Neutrophil (primary cell): ENCODE measurements at regions not wholly inside any gene's neighbourhood (a gene's known extent, or its start where the extent isn't known, plus 50 kb on each side); places are given as distances from the start of the nearest gene placed in this dataset.
"Not testable (repeated sequence)": the region's sequence is repeated elsewhere in the genome, so short reads cannot be mapped to it uniquely, and the experiment has no call there.

Experiments
- H3K27ac ChIP-seq: fragments of 200-600 bp; sonication (generic); 2 replicates; pipeline ENCODE4 v1.5.1; 2016; ENCODE audit warnings: mild to moderate bottlenecking, moderate library complexity
- H3K27me3 ChIP-seq: fragments of 200-600 bp; sonication (generic); 2 replicates; pipeline ENCODE4 v1.6.0; 2016; ENCODE audit warnings: mild to moderate bottlenecking
- H3K36me3 ChIP-seq: fragments of 200-600 bp; sonication (generic); 2 replicates; pipeline ENCODE4 v1.5.1; 2017
- H3K4me1 ChIP-seq, 2 experiments: fragments of 200-600 bp in 1 of 2; sonication (generic) in 1 of 2; 1 replicate in 1 of 2; 2 replicates in 1 of 2; pipeline versions ENCODE4 v1.5.1 to v1.6.1; 2013 to 2016; ENCODE audit warnings: low read depth in 1 of 2, low read length in 1 of 2, mild to moderate bottlenecking in 1 of 2, moderate library complexity in 1 of 2; ENCODE audit not compliant: control insufficient read depth in 1 of 2, insufficient read depth in 1 of 2
- H3K4me3 ChIP-seq, 2 experiments: fragments of 200-600 bp in 1 of 2; sonication (generic) in 1 of 2; 1 replicate in 1 of 2; 2 replicates in 1 of 2; pipeline ENCODE4 v1.5.1; 2013 to 2016; ENCODE audit warnings: low read depth in 1 of 2, low read length in 1 of 2, mild to moderate bottlenecking in 1 of 2, moderate library complexity in 1 of 2
- H3K9me3 ChIP-seq: fragments of 200-600 bp; sonication (generic); 2 replicates; pipeline ENCODE4 v1.5.1; 2016
- TF ChIP-seq, protein P1 (sequence below): fragments of 200-600 bp; sonication (generic); IDR thresholded peaks from 2 replicates; pipeline ENCODE4 v1.5.1; 2016; ENCODE audit warnings: antibody characterized with exemption

GRCh38 chr6:106729841-106730240 is 100.5 kb downstream of the QRSL1 start:
- TF ChIP-seq, protein P1, sequence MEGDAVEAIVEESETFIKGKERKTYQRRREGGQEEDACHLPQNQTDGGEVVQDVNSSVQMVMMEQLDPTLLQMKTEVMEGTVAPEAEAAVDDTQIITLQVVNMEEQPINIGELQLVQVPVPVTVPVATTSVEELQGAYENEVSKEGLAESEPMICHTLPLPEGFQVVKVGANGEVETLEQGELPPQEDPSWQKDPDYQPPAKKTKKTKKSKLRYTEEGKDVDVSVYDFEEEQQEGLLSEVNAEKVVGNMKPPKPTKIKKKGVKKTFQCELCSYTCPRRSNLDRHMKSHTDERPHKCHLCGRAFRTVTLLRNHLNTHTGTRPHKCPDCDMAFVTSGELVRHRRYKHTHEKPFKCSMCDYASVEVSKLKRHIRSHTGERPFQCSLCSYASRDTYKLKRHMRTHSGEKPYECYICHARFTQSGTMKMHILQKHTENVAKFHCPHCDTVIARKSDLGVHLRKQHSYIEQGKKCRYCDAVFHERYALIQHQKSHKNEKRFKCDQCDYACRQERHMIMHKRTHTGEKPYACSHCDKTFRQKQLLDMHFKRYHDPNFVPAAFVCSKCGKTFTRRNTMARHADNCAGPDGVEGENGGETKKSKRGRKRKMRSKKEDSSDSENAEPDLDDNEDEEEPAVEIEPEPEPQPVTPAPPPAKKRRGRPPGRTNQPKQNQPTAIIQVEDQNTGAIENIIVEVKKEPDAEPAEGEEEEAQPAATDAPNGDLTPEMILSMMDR, result no peak
- Histone ChIP-seq H3K4me3 (no peak overlapping the region), H3K4me1 (no peaks in the 10 kb centered on the region), H3K36me3 (no peaks in the 10 kb centered on the region), H3K27ac (no peak overlapping the region), H3K9me3 (no peaks in the 10 kb centered on the region), H3K27me3 (peaks cover 8% of the 10 kb centered on the region)

DNA sequence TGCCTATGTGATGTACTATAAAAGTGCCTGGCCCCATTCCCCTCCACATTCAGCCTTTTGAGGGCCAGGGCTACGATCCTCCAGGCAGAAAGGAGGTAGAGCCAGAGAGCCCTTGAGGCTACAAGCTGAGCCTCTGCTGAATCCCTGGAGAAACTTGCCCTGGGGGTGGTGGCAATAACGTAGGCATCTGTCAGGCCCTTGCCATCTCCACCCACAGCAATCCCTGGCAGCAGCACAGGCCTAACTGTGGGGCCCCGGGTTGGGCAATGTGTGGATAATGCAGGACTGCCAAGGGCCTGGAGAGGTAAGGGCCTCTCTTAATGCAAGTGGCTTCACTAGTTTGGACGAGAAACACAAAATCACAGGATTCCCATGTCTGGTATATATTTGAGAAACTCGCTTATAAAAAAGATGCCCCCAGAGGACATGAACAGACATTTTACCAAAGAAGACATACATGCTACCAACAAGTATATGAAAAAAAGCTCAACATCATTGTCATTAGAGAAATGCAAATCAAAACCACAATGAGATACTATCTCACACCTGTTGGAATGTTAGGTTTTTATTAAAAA is 99.0 kb downstream of the QRSL1 start:
- Histone ChIP-seq H3K4me3 (no peak overlapping the region), H3K36me3 (no peaks in the 10 kb centered on the region), H3K27me3 (peaks cover under 1% of the 10 kb centered on the region), H3K27ac (no peak overlapping the region), H3K4me1 (no peaks in the 10 kb centered on the region), H3K9me3 (no peaks in the 10 kb centered on the region)
- TF ChIP-seq, protein P1, result no peak

DNA sequence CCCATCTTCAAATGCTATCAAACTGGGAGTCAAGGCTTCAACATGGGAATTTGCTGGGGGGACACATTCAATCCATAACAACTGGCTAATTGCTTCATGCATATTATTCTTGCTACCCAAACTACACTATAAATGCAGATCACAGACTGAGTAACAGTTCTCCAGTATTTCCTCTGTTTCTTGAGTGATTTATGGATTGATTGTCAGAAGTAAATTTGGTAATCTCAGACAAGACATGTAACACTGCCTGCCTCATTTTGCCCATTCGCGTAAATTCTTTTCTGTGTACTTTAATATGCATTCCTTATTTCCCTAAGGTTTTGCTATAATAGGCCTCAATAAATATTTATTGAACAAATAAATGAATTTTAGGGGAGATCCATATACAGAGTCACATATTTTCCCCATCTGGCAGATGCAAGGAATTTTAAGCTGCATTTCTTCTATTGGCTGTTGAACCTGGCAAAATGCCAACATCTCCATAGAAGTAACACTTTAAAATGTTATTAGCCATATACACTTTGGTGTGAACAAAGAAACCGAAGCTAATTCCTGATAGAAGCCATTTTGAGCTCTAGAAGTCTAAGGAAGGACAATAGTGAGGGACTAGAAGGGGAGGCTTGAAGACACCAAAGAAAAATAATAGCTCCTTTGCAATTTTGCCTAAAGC is 98.2 kb downstream of the QRSL1 start:
- no peaks in the 10 kb centered on the region for H3K4me1 ChIP-seq
- H3K27me3 ChIP-seq, result no peaks in the 10 kb centered on the region
- no peaks in the 10 kb centered on the region for H3K9me3 ChIP-seq
- no peaks in the 10 kb centered on the region for H3K36me3 ChIP-seq
- no peak overlapping the region for H3K4me3 ChIP-seq
- TF ChIP-seq, protein P1, result no peak
- H3K27ac ChIP-seq, result no peak overlapping the region

GRCh38 chr6:106724848-106725247 is 95.5 kb downstream of the QRSL1 start:
- TF ChIP-seq, protein P1, result no peak
- H3K4me3 ChIP-seq, result no peak overlapping the region
- no peak overlapping the region for H3K27ac ChIP-seq

GRCh38 chr6:106724337-106724736 is 95.0 kb downstream of the QRSL1 start:
- H3K4me3 ChIP-seq, result no peak overlapping the region
- H3K9me3 ChIP-seq, result no peaks in the 10 kb centered on the region
- no peak overlapping the region for H3K27ac ChIP-seq
- H3K36me3 ChIP-seq, result no peaks in the 10 kb centered on the region
- TF ChIP-seq, protein P1, result no peak
- no peaks in the 10 kb centered on the region for H3K4me1 ChIP-seq
- H3K27me3 ChIP-seq, result no peaks in the 10 kb centered on the region

More at GRCh38 chr6:106724848-106725247, 95.5 kb downstream of the QRSL1 start:
- H3K36me3 ChIP-seq, result no peaks in the 10 kb centered on the region
- no peaks in the 10 kb centered on the region for H3K4me1 ChIP-seq
- no peaks in the 10 kb centered on the region for H3K27me3 ChIP-seq
- no peaks in the 10 kb centered on the region for H3K9me3 ChIP-seq

GRCh38 chr6:106723419-106723818 is 94.0 kb downstream of the QRSL1 start:
- H3K4me1 ChIP-seq, H3K9me3 ChIP-seq, H3K4me3 ChIP-seq, H3K27ac ChIP-seq, H3K27me3 ChIP-seq, H3K36me3 ChIP-seq: not testable (repeated sequence)

DNA sequence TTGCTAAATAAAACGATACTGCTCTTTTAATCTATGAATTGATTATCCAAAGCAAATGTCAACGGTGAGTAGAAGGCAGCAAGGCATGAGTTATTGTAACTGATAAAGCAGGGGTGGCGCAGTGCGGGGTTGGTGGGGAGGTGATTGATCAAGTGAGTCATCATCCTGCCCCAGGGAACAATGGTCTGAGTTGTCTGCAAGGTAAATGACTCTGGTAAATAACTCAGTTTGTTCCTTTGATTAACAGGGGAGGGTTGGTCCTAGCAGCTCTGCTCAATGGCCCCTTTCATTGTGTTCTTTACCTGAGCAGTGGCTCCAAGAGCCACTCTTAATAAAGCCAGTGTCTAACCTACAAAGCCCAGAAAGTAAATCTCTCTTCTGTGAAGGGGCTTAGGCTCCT is 91.8 kb downstream of the QRSL1 start:
- H3K36me3 ChIP-seq, H3K4me1 ChIP-seq, H3K27me3 ChIP-seq, H3K27ac ChIP-seq, H3K9me3 ChIP-seq, H3K4me3 ChIP-seq: not testable (repeated sequence)
